Neural progenitor cell (in vitro differentiated cells): ENCODE measurements at regions not wholly inside any gene's neighbourhood (a gene's known extent, or its start where the extent isn't known, plus 50 kb on each side); places are given as distances from the start of the nearest gene placed in this dataset.

Experiments
- DNase-seq: peaks from one replicate; pipeline ENCODE4 v3.0.0-alpha.2; 2016; ENCODE audit warnings: low spot score
- H2AFZ ChIP-seq: fragments of 200-600 bp; sonication (generic); replicated peaks from 2 replicates; pipeline ENCODE4 v1.6.1; 2016; ENCODE audit warnings: antibody characterized with exemption
- H3F3A ChIP-seq: fragments of 200-600 bp; sonication (generic); 2 replicates; pipeline ENCODE4 v1.6.1; 2016; ENCODE audit warnings: antibody characterized with exemption, low read depth
- H3K27ac ChIP-seq: fragments of 200-600 bp; sonication (generic); 2 replicates; pipeline ENCODE4 v1.5.1; 2016; ENCODE audit warnings: mild to moderate bottlenecking
- H3K27me3 ChIP-seq: fragments of 200-600 bp; sonication (generic); 2 replicates; pipeline ENCODE4 v1.6.1; 2016; ENCODE audit warnings: mild to moderate bottlenecking, moderate library complexity
- H3K36me3 ChIP-seq: fragments of 200-600 bp; sonication (generic); 2 replicates; pipeline ENCODE4 v1.5.1; 2016
- H3K4me1 ChIP-seq: fragments of 200-600 bp; sonication (generic); 2 replicates; pipeline ENCODE4 v1.6.1; 2016; ENCODE audit warnings: mixed run types
- H3K4me2 ChIP-seq: fragments of 200-600 bp; sonication (generic); 2 replicates; pipeline ENCODE4 v1.6.1; 2016
- H3K4me3 ChIP-seq: fragments of 200-600 bp; sonication (generic); 2 replicates; pipeline ENCODE4 v1.5.1; 2016
- H3K79me2 ChIP-seq: fragments of 200-600 bp; sonication (generic); 2 replicates; pipeline ENCODE4 v1.6.1; 2016; ENCODE audit warnings: low read depth
- H3K9ac ChIP-seq: fragments of 200-600 bp; sonication (generic); 2 replicates; pipeline ENCODE4 v1.6.1; 2016
- H3K9me3 ChIP-seq: fragments of 200-600 bp; sonication (generic); 2 replicates; pipeline ENCODE4 v1.5.1; 2016; ENCODE audit warnings: low read depth
- H4K20me1 ChIP-seq: fragments of 200-600 bp; sonication (generic); 2 replicates; pipeline ENCODE4 v1.6.1; 2016; ENCODE audit warnings: low read depth
- H3K27ac Mint-ChIP-seq: 3 replicates; pipeline ENCODE4 v1.8.0; 2021; ENCODE audit warnings: mixed read lengths
- H3K27me3 Mint-ChIP-seq: 2 replicates; pipeline ENCODE4 v1.8.0; 2022; ENCODE audit warnings: low read depth, mild to moderate bottlenecking, inconsistent platforms, moderate library complexity, mixed read lengths; ENCODE audit not compliant: insufficient read depth
- H3K36me3 Mint-ChIP-seq: 3 replicates; pipeline ENCODE4 v1.8.0; 2021; ENCODE audit warnings: mixed read lengths
- H3K4me1 Mint-ChIP-seq: 3 replicates; pipeline ENCODE4 v1.8.0; 2021; ENCODE audit warnings: mixed read lengths
- H3K4me3 Mint-ChIP-seq: 3 replicates; pipeline ENCODE4 v1.8.0; 2021; ENCODE audit warnings: mild to moderate bottlenecking, moderate library complexity, mixed read lengths
- H3K9me3 Mint-ChIP-seq: 3 replicates; pipeline ENCODE4 v1.8.0; 2020; ENCODE audit warnings: mixed read lengths
- EZH2 ChIP-seq: fragments of 200-600 bp; sonication (generic); IDR thresholded peaks from 2 replicates; pipeline ENCODE4 v1.6.1; 2017; ENCODE audit warnings: antibody characterized with exemption, mild to moderate bottlenecking, moderate library complexity
- EZH2phosphoT487 ChIP-seq: fragments of 200-600 bp; sonication (generic); IDR thresholded peaks from 2 replicates; pipeline ENCODE4 v1.6.1; 2017; ENCODE audit warnings: antibody characterized with exemption
- TF ChIP-seq, protein P1 (sequence below): fragments of 200-600 bp; sonication (generic); IDR thresholded peaks from 2 replicates; pipeline ENCODE4 v1.5.1; 2017; ENCODE audit warnings: antibody characterized with exemption, mild to moderate bottlenecking

GRCh38 chr6:164693944-164694343, 615.5 kb downstream of the C6orf118 start:
- peak; percentile 28 for DNase-seq
- no peaks in the 10 kb centered on the region for H3K27me3 Mint-ChIP-seq
- H3K9me3 ChIP-seq: no peaks in the 10 kb centered on the region
- H3K79me2 ChIP-seq: no peaks in the 10 kb centered on the region
- H3K9me3 Mint-ChIP-seq: peaks cover 11% of the 10 kb centered on the region
- no peak overlapping the region for H3K9ac ChIP-seq
- H3K4me1 Mint-ChIP-seq: peaks cover 33% of the 10 kb centered on the region
- peaks cover 27% of the 10 kb centered on the region for H3K4me1 ChIP-seq
- peak overlapping the region; percentile 73 for H3K27ac ChIP-seq
- no peak overlapping the region for H2AFZ ChIP-seq
- peak overlapping the region; percentile 63 for H3K4me2 ChIP-seq
- no peaks in the 10 kb centered on the region for H4K20me1 ChIP-seq
- TF ChIP-seq, protein P1, sequence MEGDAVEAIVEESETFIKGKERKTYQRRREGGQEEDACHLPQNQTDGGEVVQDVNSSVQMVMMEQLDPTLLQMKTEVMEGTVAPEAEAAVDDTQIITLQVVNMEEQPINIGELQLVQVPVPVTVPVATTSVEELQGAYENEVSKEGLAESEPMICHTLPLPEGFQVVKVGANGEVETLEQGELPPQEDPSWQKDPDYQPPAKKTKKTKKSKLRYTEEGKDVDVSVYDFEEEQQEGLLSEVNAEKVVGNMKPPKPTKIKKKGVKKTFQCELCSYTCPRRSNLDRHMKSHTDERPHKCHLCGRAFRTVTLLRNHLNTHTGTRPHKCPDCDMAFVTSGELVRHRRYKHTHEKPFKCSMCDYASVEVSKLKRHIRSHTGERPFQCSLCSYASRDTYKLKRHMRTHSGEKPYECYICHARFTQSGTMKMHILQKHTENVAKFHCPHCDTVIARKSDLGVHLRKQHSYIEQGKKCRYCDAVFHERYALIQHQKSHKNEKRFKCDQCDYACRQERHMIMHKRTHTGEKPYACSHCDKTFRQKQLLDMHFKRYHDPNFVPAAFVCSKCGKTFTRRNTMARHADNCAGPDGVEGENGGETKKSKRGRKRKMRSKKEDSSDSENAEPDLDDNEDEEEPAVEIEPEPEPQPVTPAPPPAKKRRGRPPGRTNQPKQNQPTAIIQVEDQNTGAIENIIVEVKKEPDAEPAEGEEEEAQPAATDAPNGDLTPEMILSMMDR: no peak
- TF ChIP-seq EZH2 (no peak), EZH2phosphoT487 (no peak)
- H3K4me3 Mint-ChIP-seq: peak overlapping the region; percentile 30
- no peaks in the 10 kb centered on the region for H3K36me3 ChIP-seq
- peaks cover 6% of the 10 kb centered on the region for H3K36me3 Mint-ChIP-seq
- H3K4me3 ChIP-seq: peak overlapping the region; percentile 19
- no peaks in the 10 kb centered on the region for H3K27me3 ChIP-seq
- H3K27ac Mint-ChIP-seq: peak overlapping the region; percentile 42
- H3F3A ChIP-seq: peaks cover 27% of the 10 kb centered on the region

DNA sequence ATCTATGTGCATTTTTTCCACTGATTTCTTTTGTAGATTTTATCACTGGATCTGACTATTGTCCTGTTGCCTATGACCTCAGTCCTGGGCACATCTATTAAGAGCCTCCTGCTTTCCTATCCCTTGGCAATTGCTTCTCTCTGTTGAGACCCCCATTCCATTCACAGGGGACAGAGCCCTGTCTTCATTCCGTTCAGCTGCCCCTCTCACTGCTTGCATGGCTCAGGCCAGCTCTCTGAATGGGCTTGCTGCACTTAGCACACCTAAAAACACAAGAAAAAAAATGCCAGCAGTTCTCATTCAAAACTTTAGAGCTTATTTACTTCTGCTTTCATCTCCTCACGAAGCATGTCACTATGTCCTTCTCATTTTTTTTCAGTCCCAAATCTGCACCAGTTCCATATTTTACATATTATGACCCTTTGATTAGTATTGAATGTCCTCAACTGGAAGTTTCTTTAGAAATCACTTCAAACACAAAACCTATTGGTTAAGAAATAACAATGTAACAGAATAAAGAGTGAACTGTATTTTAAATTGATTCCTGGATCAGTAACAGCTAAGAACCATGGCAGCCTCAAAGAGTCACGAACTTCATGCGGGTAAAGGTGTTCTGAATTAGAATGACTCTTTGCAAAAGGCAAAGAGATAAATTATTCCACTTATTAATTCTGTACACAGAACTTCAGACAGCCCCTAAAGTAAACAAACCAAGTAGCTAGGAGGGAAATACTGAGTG, 616.5 kb downstream of the C6orf118 start:
- Histone ChIP-seq H2AFZ (peak overlapping the region; percentile 22), H3K9me3 (no peaks in the 10 kb centered on the region), H3K27ac (peak overlapping the region; percentile 73), H3K4me3 (no peak overlapping the region), H4K20me1 (no peaks in the 10 kb centered on the region), H3K79me2 (no peaks in the 10 kb centered on the region), H3K9ac (no peak overlapping the region), H3K27me3 (no peaks in the 10 kb centered on the region), H3K4me1 (peaks cover 27% of the 10 kb centered on the region), H3K36me3 (no peaks in the 10 kb centered on the region), H3F3A (peaks cover 27% of the 10 kb centered on the region), H3K4me2 (peak overlapping the region; percentile 63)
- Mint-ChIP-seq H3K27me3 (no peaks in the 10 kb centered on the region), H3K36me3 (peaks cover 6% of the 10 kb centered on the region), H3K27ac (peak overlapping the region; percentile 76), H3K4me3 (no peak overlapping the region), H3K4me1 (peaks cover 33% of the 10 kb centered on the region), H3K9me3 (peaks cover 11% of the 10 kb centered on the region)
- DNase-seq: peak; percentile 26
- TF ChIP-seq EZH2: no peak
- no peak for TF ChIP-seq EZH2phosphoT487
- TF ChIP-seq, protein P1: no peak

DNA sequence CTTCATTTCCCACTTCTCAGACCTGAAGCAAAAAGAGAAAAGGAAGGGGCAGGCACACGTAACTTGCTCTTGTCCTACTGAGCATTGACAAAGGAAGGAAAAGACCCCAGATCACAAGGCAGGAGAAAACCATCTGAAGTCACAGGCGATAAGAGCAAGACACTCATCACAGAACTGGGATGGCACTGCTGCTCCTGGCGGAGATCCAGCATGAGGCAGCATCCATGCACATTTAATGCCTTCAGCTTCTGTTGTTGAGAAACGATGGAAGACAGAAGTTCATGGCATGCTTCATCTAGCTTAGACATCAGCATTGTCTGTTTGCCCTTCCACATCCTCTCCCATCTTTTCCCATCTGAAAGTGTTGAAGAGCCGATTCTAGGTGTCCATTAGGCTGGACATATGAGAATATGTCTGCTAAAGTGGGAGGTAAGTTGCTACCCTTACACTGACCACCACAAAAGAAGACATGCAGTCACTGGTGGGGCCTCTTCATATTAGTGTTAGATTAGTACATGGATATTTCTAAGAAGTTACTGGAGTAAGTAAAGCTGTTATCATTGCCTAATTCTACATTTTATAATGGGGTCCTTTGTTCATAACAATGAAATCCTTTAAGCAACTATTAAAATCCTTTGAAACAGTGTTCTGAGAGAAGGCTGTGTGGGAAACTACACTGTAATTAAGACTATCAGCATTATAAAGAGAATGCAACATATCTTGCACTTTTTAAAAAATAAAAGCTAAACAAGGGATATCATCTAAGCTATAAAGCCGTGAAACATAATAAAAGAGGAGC, 618.5 kb downstream of the C6orf118 start:
- TF ChIP-seq EZH2phosphoT487: no peak
- TF ChIP-seq, protein P1: no peak
- TF ChIP-seq EZH2: no peak
- no peak for DNase-seq
- no peaks in the 10 kb centered on the region for H4K20me1 ChIP-seq
- H3K27ac ChIP-seq: no peak overlapping the region
- peaks cover 27% of the 10 kb centered on the region for H3F3A ChIP-seq
- H3K27me3 ChIP-seq: no peaks in the 10 kb centered on the region
- H3K4me2 ChIP-seq: no peak overlapping the region
- no peaks in the 10 kb centered on the region for H3K9me3 ChIP-seq
- no peak overlapping the region for H2AFZ ChIP-seq
- Mint-ChIP-seq H3K27me3 (no peaks in the 10 kb centered on the region), H3K4me1 (peaks cover 30% of the 10 kb centered on the region), H3K36me3 (peaks cover 2% of the 10 kb centered on the region), H3K27ac (no peak overlapping the region), H3K9me3 (peaks cover 15% of the 10 kb centered on the region), H3K4me3 (no peak overlapping the region)
- H3K4me3 ChIP-seq: no peak overlapping the region
- no peaks in the 10 kb centered on the region for H3K79me2 ChIP-seq
- H3K4me1 ChIP-seq: peaks cover 35% of the 10 kb centered on the region
- H3K9ac ChIP-seq: no peak overlapping the region
- no peaks in the 10 kb centered on the region for H3K36me3 ChIP-seq
